HCT116 (cell line): ENCODE measurements at regions not wholly inside any gene's neighbourhood (a gene's known extent, or its start where the extent isn't known, plus 50 kb on each side); places are given as distances from the start of the nearest gene placed in this dataset.

ENCODE experiments used
- ATAC-seq: fragments of 200-7000 bp; cut with Tn5 transposase; 2 replicates; pipeline ENCODE4 v1.9.1; 2020; ENCODE audit warnings: mild to moderate bottlenecking, moderate library complexity
- BruUV-seq: library from RNA; stranded (reverse); fragments of 400-500 nt; replicated peaks from 2 replicates; lab custom pipeline; 2021; lab: Mats Ljungman, UMichigan
- CTCF ChIA-PET: fragments of 300-600 bp; sonication (Branson Sonifier 250); formaldehyde crosslinking; loops from one replicate; lab custom pipeline; 2021; ENCODE audit warnings: antibody characterized with exemption; lab: Charles Lee
- POLR2A ChIA-PET: fragments of 300-600, 350-600 bp; sonication (Branson Sonifier 250); formaldehyde crosslinking; loops from one replicate; lab custom pipeline; 2021; ENCODE audit warnings: antibody characterized with exemption; lab: Charles Lee
- RAD21 ChIA-PET, 2 experiments: fragments of 300-600 bp; sonication (Branson Sonifier 250); formaldehyde crosslinking; loops; one replicate each; lab custom pipeline; 2023; ENCODE audit warnings: low total read pairs in 2 of 2; ENCODE audit not compliant: uncharacterized antibody in 2 of 2, unreplicated experiment in 2 of 2, low non-redundant PET in 1 of 2; lab: Charles Lee
- DNase-seq: peaks from one replicate; pipeline ENCODE4 v3.0.0-alpha.2; 2010; ENCODE audit warnings: low read depth, low spot score
- H2AFZ ChIP-seq: fragments of 200-600 bp; shearing (Covaris generic), sonication (generic); 2 replicates; pipeline ENCODE4 v1.6.1; 2017; ENCODE audit warnings: low read depth, mixed run types, mixed read lengths, antibody characterized with exemption, low read length; ENCODE audit not compliant: poor library complexity, severe bottlenecking
- H3K27ac ChIP-seq: 2 replicates; pipeline ENCODE4 v1.5.1; 2012; ENCODE audit warnings: low read depth, low read length
- H3K27me3 ChIP-seq: fragments of 200-600 bp; sonication (generic); 2 replicates; pipeline ENCODE4 v1.6.1; 2016; ENCODE audit warnings: mixed run types, low read length, mixed read lengths; ENCODE audit not compliant: insufficient read depth
- H3K36me3 ChIP-seq, 2 experiments: fragments of 200-500 bp in 1 of 2; fragments of 200-600 bp in 1 of 2; sonication (Bioruptor generic) in 1 of 2; sonication (generic) in 1 of 2; 2 replicates each; pipeline versions ENCODE4 v1.5.1 to v1.6.1; 2014 to 2016; ENCODE audit warnings: low read length in 2 of 2, inconsistent platforms in 1 of 2, mixed read lengths in 1 of 2, mixed run types in 1 of 2; ENCODE audit not compliant: insufficient read depth in 2 of 2, control insufficient read depth in 1 of 2
- H3K4me1 ChIP-seq, 2 experiments: fragments of 200-600 bp in 1 of 2; sonication (generic) in 1 of 2; 2 replicates each; pipeline versions ENCODE4 v1.5.1 to v1.6.1; 2012 to 2017; ENCODE audit warnings: low read length in 2 of 2, inconsistent platforms in 1 of 2, mild to moderate bottlenecking in 1 of 2, mixed read lengths in 1 of 2, mixed run types in 1 of 2, moderate library complexity in 1 of 2; ENCODE audit not compliant: insufficient read depth in 2 of 2, control insufficient read depth in 1 of 2
- H3K4me2 ChIP-seq: fragments of 200-600 bp; sonication (generic); 2 replicates; pipeline ENCODE4 v1.6.1; 2017; ENCODE audit warnings: mixed run types, low read length, mixed read lengths
- H3K4me3 ChIP-seq, 2 experiments: fragments of 200-600 bp in 1 of 2; sonication (generic) in 1 of 2; replicated peaks in 1 of 2; 2 replicates each; pipeline ENCODE4 v1.5.1; 2011 to 2016; ENCODE audit warnings: low read length in 2 of 2, control low read depth in 1 of 2, low read depth in 1 of 2, mild to moderate bottlenecking in 1 of 2, mixed read lengths in 1 of 2, mixed run types in 1 of 2
- H3K79me2 ChIP-seq: fragments of 200-600 bp; sonication (generic); 2 replicates; pipeline ENCODE4 v1.6.1; 2017; ENCODE audit warnings: mild to moderate bottlenecking, mixed run types, low read length, moderate library complexity, mixed read lengths; ENCODE audit not compliant: insufficient read depth
- H3K9ac ChIP-seq: fragments of 200-600 bp; sonication (generic); 2 replicates; pipeline ENCODE4 v1.6.1; 2016; ENCODE audit warnings: low read length, mixed read lengths
- H3K9me2 ChIP-seq: fragments of 200-600 bp; sonication (generic), shearing (Covaris generic); 2 replicates; pipeline ENCODE4 v1.6.1; 2017; ENCODE audit warnings: mixed run types, mild to moderate bottlenecking, moderate library complexity; ENCODE audit not compliant: insufficient read depth
- H3K9me3 ChIP-seq, 2 experiments: fragments of 200-500 bp in 1 of 2; fragments of 200-600 bp in 1 of 2; sonication (Bioruptor generic) in 1 of 2; sonication (generic) in 1 of 2; 2 replicates each; pipeline ENCODE4 v1.6.1; 2014 to 2017; ENCODE audit warnings: low read length in 2 of 2, mixed read lengths in 2 of 2, inconsistent platforms in 1 of 2, low read depth in 1 of 2, mild to moderate bottlenecking in 1 of 2, mixed run types in 1 of 2, moderate library complexity in 1 of 2; ENCODE audit not compliant: control insufficient read depth in 1 of 2, insufficient read depth in 1 of 2
- H4K20me1 ChIP-seq: fragments of 200-600 bp; sonication (generic), shearing (Covaris generic); 2 replicates; pipeline ENCODE4 v1.6.1; 2017; ENCODE audit warnings: mixed run types, mild to moderate bottlenecking, moderate library complexity; ENCODE audit not compliant: insufficient read depth
- CBX3 ChIP-seq: IDR thresholded peaks from 2 replicates; pipeline ENCODE4 v1.6.1; 2012; ENCODE audit warnings: low read depth
- CEBPB ChIP-seq: IDR thresholded peaks from 2 replicates; pipeline ENCODE4 v1.6.1; 2012; ENCODE audit warnings: low read depth
- ELF1 ChIP-seq: IDR thresholded peaks from 2 replicates; pipeline ENCODE4 v1.6.1; 2012; ENCODE audit warnings: low read depth, borderline replicate concordance
- EZH2 ChIP-seq: fragments of 200-600 bp; sonication (generic); IDR thresholded peaks from 2 replicates; pipeline ENCODE4 v1.6.1; 2017; ENCODE audit warnings: antibody characterized with exemption, mixed run types
- JUND ChIP-seq: IDR thresholded peaks from 2 replicates; pipeline ENCODE4 v1.6.1; 2012
- POLR2A ChIP-seq: IDR thresholded peaks from 2 replicates; pipeline ENCODE4 v1.7.0; 2011; ENCODE audit warnings: borderline replicate concordance; ENCODE audit not compliant: insufficient read depth, insufficient read length; ENCODE audit errors: extremely low read depth
- POLR2AphosphoS5 ChIP-seq: IDR thresholded peaks from 2 replicates; pipeline ENCODE4 v1.6.1; 2011; ENCODE audit warnings: mild to moderate bottlenecking, low read depth, low read length, moderate library complexity
- REST ChIP-seq: IDR thresholded peaks from 2 replicates; pipeline ENCODE4 v1.6.1; 2012; ENCODE audit warnings: low read depth
- SIN3A ChIP-seq: IDR thresholded peaks from 2 replicates; pipeline ENCODE4 v1.6.1; 2012; ENCODE audit warnings: low read depth
- SP1 ChIP-seq: IDR thresholded peaks from 2 replicates; pipeline ENCODE4 v1.6.1; 2012; ENCODE audit warnings: low read depth
- SRF ChIP-seq: IDR thresholded peaks from 2 replicates; pipeline ENCODE4 v1.6.1; 2012; ENCODE audit warnings: low read depth
- ZBTB33 ChIP-seq: IDR thresholded peaks from 2 replicates; pipeline ENCODE4 v1.6.1; 2011; ENCODE audit warnings: mild to moderate bottlenecking, low read length, moderate library complexity; ENCODE audit not compliant: insufficient replicate concordance; ENCODE audit errors: extremely low read depth
- ZFX ChIP-seq: fragments of 450-650 bp; IDR thresholded peaks from 2 replicates; pipeline ENCODE4 v1.6.1; 2017
- intact Hi-C: fragments of 100-400 bp; cut with micrococcal nuclease; formaldehyde crosslinking; loops from 2 replicates; pipeline ENCODE4 v1.10.0; 2022

- H3K27ac ChIP-seq: no peak overlapping the region
- no peaks in the 10 kb centered on the region for H3K9me2 ChIP-seq
- H3K4me1 ChIP-seq: no peaks in the 10 kb centered on the region
- H3K36me3 ChIP-seq: no peaks in the 10 kb centered on the region
- H3K4me2 ChIP-seq: no peak overlapping the region
- no peaks in the 10 kb centered on the region for H3K9me3 ChIP-seq
- H3K27me3 ChIP-seq: no peaks in the 10 kb centered on the region
- H3K79me2 ChIP-seq: no peaks in the 10 kb centered on the region
- RAD21 ChIA-PET: no interaction called here
- no peak overlapping the region for H3K4me3 ChIP-seq
- intact Hi-C loops: no loop called here
- no TSS peak for BruUV-seq
- ATAC-seq: no peak
- POLR2A ChIA-PET: no interaction called here
- H2AFZ ChIP-seq: no peak overlapping the region
- no peak for TF ChIP-seq ZBTB33
- TF ChIP-seq JUND: no peak
- no peak for TF ChIP-seq ELF1
- TF ChIP-seq POLR2AphosphoS5: no peak
- no peak for TF ChIP-seq SIN3A
- no peak for TF ChIP-seq REST
- no peak for TF ChIP-seq ZFX
- TF ChIP-seq CEBPB: no peak
- TF ChIP-seq EZH2: no peak
- no peak for TF ChIP-seq POLR2A
- TF ChIP-seq SP1: no peak
- TF ChIP-seq SRF: no peak
- TF ChIP-seq CBX3: no peak
- H4K20me1 ChIP-seq: no peaks in the 10 kb centered on the region
- no peak overlapping the region for H3K9ac ChIP-seq
- CTCF ChIA-PET: no interaction called here
- no peak for DNase-seq
These were observed 473.9 kb downstream of the TRHDE start for GRCh38 chr12:72746048-72746447.
